SW 1271 (cell line): ENCODE measurements at regions not wholly inside any gene's neighbourhood (a gene's known extent, or its start where the extent isn't known, plus 50 kb on each side); places are given as distances from the start of the nearest gene placed in this dataset.

ENCODE experiments used
- DNase-seq, 2 experiments: peaks; one replicate each; lab custom pipeline; 2025; lab: John Stamatoyannopoulos, UW

GRCh38 chr13:33628662-33629061 lies 189.3 kb upstream of the RFC3 start:
- no peak for DNase-seq

GRCh38 chr13:33629605-33630360 lies 188.2 kb upstream of the RFC3 start:
- no peak for DNase-seq

DNA sequence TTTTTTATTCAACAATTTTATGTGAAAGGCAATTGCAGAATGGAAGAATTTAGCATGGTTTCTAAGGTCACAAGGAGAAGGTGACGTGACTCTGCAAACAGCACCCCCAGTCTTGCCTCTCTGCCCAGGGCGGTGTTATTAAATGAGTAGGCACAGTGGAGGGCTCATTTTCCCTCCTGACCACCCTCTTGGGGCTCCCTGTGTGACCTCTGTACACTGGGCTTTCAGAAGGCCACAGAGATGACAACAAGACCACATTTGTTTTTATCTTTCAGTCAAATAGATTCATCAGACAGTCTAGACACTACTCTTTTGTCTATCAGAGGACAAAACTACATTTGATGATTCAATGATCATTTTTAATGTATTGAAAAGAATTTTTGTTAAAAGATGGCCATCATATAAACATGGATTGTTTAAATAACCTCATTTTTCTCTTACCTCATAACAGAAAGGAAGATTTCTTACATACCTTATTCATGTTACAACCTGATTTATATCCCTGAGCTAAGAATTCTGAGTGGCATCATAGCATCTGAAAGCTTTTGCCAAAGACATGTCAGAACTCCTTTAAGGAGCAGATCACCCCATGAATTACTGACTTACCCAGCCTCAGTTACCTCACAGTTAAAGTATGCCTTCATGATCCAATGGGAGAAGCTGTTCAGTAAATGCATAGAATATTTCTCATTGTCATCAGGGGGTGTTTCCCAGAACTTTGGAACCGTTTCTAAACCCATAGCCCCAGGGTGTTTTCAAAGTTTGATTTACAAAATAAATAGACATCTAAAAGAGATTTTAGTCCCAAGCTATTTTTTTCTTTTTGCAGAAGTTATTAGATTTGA lies 184.0 kb upstream of the RFC3 start:
- no peak for DNase-seq

DNA sequence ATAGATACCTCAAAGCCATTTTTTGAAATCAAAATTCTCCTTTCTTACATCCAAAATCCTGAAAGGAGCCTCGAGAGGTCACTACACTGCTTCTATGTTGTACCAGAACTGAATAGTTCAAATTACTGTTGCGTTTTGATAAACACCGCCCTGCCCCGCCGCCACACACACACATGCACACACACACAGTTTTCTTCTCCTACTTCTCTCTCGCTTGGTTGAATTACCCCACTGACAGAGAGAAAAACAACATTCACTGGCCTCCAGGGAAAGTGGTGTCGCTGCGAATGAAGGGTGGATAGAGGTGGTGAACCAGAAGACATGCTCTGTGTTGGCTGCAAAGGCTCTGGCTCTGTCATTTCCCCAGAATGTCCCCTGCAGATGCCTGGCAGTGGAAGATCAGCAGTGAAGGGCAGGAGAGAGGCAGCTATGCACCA lies 183.4 kb upstream of the RFC3 start:
- DNase-seq = no peak

DNA sequence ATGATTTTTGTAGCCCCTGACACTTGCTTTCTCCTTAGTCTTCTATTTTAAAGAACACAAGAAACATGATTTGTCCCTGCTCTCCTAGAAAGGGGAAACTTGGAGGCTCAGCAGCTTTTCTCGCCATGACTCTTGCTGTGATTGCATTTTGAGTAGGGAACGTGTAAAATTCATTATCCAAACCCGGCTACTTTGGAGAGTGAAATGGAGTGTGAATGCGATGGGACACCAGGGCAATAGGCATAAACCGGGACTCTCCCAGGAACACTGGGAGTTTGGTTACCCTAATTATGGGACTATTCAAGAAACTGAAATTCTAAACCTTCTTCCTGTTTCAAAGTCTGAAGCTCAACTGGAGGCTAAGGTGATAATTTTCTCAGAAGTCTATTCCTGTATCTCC lies 181.7 kb upstream of the RFC3 start:
- DNase-seq = no peak

- DNase-seq = no peak
Measured at GRCh38 chr13:33636955-33637670, 180.8 kb upstream of the RFC3 start.

GRCh38 chr13:33637978-33638743 lies 179.8 kb upstream of the RFC3 start:
- DNase-seq = no peak

GRCh38 chr13:33639158-33639557 lies 178.8 kb upstream of the RFC3 start:
- no peak for DNase-seq

DNA sequence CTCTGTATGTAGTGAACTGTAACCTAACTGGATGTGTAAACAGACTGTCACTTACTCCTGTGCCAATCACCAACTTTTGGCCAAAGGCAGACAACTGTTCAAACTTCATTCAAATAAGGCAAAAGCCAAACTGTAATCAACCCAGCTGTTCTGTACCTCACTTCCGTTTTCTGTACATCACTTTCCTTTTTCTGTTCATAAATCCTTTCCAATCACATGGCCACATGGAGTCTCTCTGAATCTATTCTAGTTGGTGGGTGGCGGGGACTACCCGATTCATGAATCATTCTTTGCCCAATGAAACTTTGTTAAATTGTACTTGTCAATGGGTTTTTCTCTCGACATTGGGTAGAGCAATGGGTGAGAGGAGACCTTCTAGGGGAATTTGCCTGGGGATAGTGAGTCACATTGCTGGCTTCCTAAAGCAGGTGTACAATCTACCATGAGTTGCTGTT lies 178.3 kb upstream of the RFC3 start:
- no peak for DNase-seq

- no peak for DNase-seq
Measured at GRCh38 chr13:33640832-33641231, 177.1 kb upstream of the RFC3 start.

DNA sequence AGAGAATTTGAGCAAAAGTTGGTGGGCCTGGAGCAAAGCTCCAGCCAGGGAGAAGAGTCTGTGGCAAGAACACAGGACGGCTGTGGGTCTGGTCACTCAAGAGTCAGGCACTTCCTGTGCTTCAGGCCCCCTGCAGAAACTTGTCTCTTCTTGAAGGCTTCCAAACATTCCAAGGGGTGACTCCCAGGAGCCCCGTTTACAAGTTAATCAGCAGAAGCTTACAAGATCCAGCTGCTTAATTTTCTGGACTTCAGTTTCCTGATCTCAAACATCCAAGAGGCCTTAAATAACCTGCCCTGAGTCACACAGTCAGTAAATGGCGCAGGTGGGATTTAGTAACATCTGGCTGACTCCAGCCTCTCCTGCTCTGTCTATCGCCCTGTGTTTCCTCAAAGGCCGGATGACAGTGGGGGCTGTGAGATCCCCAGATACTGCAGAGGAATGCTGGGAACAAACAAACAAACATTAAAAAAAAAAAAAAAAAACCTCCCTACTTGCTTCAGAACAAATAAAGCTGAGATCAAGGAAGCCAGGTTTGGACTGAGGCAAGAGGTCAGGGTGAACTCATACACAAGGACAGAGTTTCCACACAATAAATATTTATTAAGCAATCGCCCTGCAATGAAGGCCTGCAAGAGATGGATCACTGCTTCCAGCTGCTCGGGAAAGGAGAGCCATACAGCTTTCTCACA lies 175.4 kb upstream of the RFC3 start:
- DNase-seq = no peak

GRCh38 chr13:33644581-33645543 lies 173.1 kb upstream of the RFC3 start:
- DNase-seq = no peak

DNA sequence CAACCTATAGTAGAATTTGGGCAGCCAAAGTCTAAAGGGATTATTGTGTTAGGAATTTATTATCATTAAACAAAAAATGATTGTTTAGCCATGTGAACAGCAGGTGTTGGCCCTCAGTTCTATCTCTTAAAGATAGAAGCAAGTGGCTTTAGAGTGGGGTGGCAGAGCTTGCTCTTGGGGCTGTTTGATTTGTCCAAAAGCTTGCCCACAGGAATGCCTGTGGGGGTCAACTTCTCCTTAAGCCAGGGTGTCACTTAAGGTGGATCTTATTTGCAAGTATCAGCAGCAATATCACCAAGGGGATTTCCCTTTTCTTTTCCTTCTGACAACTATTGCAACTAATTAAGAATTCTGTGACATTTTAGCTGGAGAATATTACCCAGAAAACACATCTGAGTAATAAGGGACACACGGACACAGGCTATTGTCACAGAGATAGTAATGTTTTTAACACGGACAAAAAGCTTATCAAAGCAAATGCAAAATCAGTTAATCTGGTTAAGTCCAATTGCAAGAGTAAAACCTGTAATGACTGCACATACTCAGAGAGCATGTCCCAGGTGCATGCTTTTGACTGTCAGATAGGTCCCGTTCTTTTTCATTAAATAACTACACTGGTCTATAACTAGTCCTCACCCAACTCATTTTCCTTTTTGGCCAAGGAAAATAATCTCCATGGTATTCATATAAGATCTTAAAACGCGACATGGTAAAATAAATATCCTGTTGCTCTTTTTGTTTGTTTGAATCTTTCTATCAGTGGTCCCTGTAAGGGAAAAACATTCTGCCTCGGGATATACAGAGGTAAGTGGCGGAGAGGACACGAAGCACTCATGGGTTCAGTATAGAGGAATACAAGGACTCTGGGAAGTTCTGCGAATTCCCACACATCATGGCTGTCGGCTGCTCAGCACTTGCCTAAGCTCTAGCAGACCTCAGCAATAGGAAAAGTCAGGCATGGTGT lies 172.1 kb upstream of the RFC3 start:
- DNase-seq = no peak

DNA sequence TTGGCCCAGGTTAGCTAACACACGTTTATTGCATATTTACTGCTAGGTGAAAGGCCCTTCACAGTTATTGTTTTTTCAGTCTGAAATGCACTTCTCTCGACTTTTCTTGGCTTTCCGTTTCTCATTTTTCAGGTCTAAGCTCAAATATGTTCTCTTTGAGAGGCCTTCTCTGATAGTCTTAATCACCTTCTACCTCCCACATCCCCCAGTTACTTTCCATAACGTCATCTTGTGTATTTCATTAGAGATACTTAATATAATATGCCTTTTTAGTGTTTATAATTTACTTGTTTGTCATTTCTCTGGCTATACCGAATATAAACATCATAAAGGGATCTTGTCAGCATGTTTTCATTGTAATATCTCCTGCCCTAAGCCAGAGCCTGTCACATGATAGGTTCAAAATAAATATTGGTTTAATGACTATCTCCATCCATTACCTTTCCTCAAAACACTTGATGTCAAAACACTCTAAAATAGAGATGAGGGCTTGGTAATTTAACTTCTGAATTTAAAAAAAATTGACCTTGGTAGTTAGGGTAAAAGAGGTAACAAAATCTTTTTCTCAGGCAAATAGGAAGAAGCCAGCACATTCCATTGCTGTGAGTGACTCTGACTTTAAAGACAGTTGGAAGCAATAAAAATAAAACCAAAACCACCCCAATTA lies 168.6 kb upstream of the RFC3 start:
- no peak for DNase-seq

DNA sequence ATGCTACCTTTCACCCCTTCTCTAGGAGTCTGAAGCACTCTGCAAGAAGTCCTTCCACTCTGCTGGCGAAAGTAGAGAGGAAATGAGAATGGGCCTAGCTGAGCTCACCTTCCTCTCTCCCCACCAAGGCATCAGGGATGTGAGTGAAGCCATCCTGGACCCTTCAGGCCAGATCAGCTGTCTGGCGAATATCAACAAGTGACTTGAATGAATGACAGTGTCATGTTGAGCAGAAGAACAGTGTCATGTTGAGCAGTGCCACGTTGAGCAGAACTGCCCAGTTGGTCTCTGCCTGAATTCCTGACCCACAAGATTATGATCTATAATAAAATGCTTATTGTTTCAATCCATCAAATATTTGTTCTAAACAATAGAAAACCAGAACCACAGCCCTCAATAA lies 166.2 kb upstream of the RFC3 start:
- no peak for DNase-seq

- no peak for DNase-seq
Measured at GRCh38 chr13:33657274-33657673, 160.7 kb upstream of the RFC3 start.

DNA sequence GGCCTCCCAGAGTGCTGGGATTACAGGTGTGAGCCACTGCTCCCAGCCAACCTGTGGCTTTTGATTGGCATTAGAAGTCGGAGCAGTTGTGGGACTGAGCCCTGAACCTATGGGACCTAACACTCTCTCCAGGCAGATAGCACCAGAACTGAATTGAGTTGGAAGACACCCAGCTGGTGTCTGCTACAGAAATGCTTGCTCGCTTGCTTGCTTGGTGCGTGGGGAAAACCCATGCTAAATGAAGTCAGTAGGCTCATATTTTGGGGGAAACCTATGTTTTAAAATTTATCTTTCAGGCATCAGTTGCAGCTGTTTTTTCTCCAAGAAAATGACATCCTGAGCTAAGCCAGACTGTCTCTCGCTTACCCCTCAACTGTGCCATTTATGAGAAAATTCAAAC lies 158.5 kb upstream of the RFC3 start:
- DNase-seq = no peak

DNA sequence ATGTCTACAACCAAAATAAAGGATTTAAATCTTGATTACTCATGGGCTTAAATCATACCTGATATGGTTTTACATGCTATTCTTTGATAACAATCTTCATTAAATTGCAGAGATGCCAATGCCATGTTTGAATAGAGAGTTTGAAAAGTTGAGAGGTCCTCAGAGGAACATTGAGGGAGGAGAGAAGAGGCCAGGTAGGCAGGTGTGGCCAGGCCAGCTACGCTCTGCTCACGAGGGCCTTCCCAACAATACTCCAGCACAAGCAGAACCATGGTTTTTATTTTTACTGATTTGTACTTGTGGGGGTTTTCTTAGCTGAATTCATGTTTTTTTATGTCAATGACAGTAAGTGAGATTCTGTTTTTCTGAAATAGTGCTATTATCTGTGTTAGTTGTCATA lies 158.1 kb upstream of the RFC3 start:
- DNase-seq = no peak
